ENCODE measurements at regions not wholly inside any gene's neighbourhood (a gene's known extent, or its start where the extent isn't known, plus 50 kb on each side); places are given as distances from the start of the nearest gene placed in this dataset.

DNA sequence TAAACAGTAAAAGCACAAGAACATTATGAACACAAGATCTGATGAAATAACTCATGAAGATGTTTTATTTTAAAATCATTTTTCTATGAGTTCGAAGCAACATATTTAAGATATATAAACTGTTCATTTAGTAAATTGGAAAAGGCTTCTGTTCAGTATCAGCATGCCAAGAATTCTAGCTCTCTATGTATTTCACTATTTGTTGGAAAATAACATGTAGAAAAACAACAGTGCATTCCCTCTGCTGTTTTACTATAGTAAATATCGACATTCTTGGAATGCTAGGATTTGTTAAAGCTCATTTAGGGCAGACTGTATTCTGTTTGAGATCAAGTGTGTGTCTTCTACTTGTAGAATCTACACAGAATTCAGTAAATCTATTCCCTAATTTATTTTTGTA is 750.2 kb downstream of the CCDC85A start:
- Histone ChIP-seq H3K9me3 (ENCODE audit: control insufficient read depth, low read depth, low read length) (no peaks in the 10 kb centered on the region), H2BK12ac (ENCODE audit: insufficient read length, low read depth, low read length) (no peak overlapping the region), H3K4ac (ENCODE audit: low read depth, low read length) (no peak overlapping the region), H3K23me2 (ENCODE audit: insufficient read length, low read depth, low read length, poor library complexity, severe bottlenecking) (no peaks in the 10 kb centered on the region), H3K79me2 (ENCODE audit: insufficient read depth, low read length) (no peaks in the 10 kb centered on the region), H3K23ac (ENCODE audit: insufficient read length, low read depth, low read length) (no peak overlapping the region), H4K20me1 (ENCODE audit: control insufficient read depth, insufficient read depth, insufficient read length) (no peaks in the 10 kb centered on the region), H4K91ac (ENCODE audit: insufficient read length, low read depth, low read length) (no peak overlapping the region), H3K18ac (ENCODE audit: insufficient read length, low read depth, low read length) (no peak overlapping the region), H3K9ac (ENCODE audit: extremely low read depth, insufficient read length, low read length) (no peak overlapping the region), H3K4me1 (ENCODE audit: insufficient read depth, low read length) (no peaks in the 10 kb centered on the region), H3K4me2 (ENCODE audit: insufficient read depth, insufficient read length, low read length) (no peak overlapping the region), H2BK120ac (ENCODE audit: low read depth, low read length, poor library complexity, severe bottlenecking) (no peak overlapping the region), H2AK5ac (ENCODE audit: insufficient read length, low read length) (no peak overlapping the region), H4K8ac (replicated peaks; ENCODE audit: insufficient read length, low read depth, low read length) (no peak overlapping the region), H2AFZ (ENCODE audit: low read length) (no peak overlapping the region), H3K56ac (ENCODE audit: insufficient read length, low read depth, low read length) (no peak overlapping the region), H3K14ac (ENCODE audit: insufficient read depth, low read length) (no peak overlapping the region), H2BK20ac (ENCODE audit: low read depth, low read length, poor library complexity, severe bottlenecking) (no peak overlapping the region), H2BK5ac (ENCODE audit: insufficient read length, low read length) (no peak overlapping the region), H3T11ph (ENCODE audit: low read length) (no peak overlapping the region), H4K5ac (ENCODE audit: insufficient read length, low read depth, low read length) (no peak overlapping the region), H3K27me3 (ENCODE audit: insufficient read depth, low read length) (no peaks in the 10 kb centered on the region), H3K79me1 (ENCODE audit: insufficient read depth, low read depth, low read length, poor library complexity, severe bottlenecking) (no peaks in the 10 kb centered on the region), H3K27ac (ENCODE audit: insufficient read length, low read depth, low read length) (no peak overlapping the region), H2BK15ac (ENCODE audit: low read depth, low read length) (no peak overlapping the region)
- Mint-ChIP-seq H3K9me3 (no peaks in the 10 kb centered on the region), H3K36me3 (ENCODE audit: insufficient read depth in 1 of 3, low read depth in 3 of 3) (no peaks in the 10 kb centered on the region), H3K4me3 (no peak overlapping the region), H3K27ac (no peak overlapping the region), H3K27me3 (ENCODE audit: low read depth) (no peaks in the 10 kb centered on the region), H3K4me1 (peaks cover 4 to 5% of the 10 kb centered on the region in 2 experiments)
- DNase-seq: no peak
- WGBS (ENCODE audit: extremely low coverage, insufficient read length, low lambda C conversion rate): no CpG with 5 or more reads among the region's 2 CpGs
- TF ChIP-seq, protein P1, sequence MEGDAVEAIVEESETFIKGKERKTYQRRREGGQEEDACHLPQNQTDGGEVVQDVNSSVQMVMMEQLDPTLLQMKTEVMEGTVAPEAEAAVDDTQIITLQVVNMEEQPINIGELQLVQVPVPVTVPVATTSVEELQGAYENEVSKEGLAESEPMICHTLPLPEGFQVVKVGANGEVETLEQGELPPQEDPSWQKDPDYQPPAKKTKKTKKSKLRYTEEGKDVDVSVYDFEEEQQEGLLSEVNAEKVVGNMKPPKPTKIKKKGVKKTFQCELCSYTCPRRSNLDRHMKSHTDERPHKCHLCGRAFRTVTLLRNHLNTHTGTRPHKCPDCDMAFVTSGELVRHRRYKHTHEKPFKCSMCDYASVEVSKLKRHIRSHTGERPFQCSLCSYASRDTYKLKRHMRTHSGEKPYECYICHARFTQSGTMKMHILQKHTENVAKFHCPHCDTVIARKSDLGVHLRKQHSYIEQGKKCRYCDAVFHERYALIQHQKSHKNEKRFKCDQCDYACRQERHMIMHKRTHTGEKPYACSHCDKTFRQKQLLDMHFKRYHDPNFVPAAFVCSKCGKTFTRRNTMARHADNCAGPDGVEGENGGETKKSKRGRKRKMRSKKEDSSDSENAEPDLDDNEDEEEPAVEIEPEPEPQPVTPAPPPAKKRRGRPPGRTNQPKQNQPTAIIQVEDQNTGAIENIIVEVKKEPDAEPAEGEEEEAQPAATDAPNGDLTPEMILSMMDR (conservative IDR thresholded peaks at IDR 0.05): no peak

Data from H9 (cell line).